NCI-H774 (cell line): ENCODE measurements at regions not wholly inside any gene's neighbourhood (a gene's known extent, or its start where the extent isn't known, plus 50 kb on each side); places are given as distances from the start of the nearest gene placed in this dataset.

ENCODE experiments used
- DNase-seq: peaks from one replicate; lab custom pipeline; 2025; lab: John Stamatoyannopoulos, UW

GRCh38 chr5:29414681-29415080 is 1778.8 kb upstream of the CDH6 start:
- no peak for DNase-seq

DNA sequence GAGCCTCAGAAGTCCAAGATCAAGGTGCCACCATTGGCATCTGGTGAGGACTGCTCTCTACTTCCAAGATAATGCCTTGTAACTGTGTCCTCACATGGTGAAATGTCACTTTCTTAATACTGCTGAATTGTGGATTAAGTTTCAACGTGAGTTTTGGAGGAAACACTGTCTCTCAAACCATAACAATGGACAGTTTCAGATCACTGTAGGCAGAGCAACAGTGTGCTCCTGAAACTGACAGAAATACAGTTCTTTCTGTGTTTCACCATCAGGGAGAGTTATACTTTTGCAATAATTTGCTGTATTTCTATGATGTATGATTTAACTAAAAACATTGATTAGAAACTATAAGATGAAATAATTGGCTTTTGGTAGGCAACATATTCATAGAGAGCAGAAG is 1780.5 kb upstream of the CDH6 start:
- DNase-seq, result no peak

DNA sequence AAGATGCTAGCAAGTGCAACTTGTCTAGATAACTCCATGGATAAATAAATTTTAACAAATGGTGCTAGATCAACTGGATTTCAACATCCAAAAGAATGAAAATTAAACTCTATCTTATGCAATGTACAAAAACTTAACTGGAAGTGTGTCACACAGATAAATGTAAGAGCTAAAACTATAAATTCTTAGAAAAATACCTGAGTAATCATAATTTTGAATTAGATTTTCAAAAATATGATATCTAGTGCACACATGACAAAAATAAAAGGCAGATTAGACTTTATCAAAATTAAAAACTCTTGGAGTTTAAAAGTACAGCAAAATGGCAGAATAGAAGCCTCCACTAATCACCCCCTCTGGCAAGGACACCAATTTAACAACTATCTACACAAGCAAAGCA is 1791.2 kb upstream of the CDH6 start:
- DNase-seq, result no peak

DNA sequence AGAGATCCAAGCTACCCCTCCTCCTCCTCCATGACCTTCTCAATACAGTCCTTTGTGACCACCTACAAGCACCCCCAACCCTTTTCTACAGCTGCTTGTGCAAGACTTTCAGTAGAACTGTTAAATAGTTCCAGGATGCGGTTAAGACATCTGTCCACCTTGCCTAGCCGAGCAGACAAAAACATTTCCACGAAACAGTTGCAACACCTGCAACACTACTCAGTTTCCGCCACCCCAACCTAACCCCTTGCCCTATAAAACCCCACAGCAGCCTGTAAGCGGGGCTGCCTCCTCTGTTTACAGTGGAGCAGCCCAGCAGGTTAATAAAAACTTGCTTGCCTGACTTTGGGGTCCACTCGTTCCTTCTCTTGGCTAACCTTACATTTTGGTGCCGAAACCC is 1803.5 kb upstream of the CDH6 start:
- no peak for DNase-seq

- no peak for DNase-seq
Measured at GRCh38 chr5:29387384-29387783, 1806.1 kb upstream of the CDH6 start.

DNA sequence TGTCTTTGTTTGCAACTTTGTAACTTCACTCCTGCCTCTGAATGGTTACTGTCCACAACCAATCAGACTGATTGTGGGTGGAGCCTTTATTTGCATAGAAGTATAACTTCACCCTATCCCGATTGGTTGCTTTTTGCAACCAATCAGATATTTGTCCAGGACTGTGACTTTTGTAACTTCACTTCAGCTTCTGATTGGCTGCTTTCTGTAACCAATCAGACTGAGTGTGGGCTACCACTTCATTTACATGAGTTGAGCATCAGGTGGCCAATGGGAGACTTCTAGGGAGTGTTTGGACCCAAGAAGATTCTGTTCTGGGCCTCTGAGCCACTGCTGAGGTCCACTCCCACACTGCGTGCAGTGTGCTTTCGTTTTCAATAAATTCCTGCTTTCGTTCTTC is 1810.7 kb upstream of the CDH6 start:
- no peak for DNase-seq

GRCh38 chr5:29380029-29380428 is 1813.5 kb upstream of the CDH6 start:
- no peak for DNase-seq

DNA sequence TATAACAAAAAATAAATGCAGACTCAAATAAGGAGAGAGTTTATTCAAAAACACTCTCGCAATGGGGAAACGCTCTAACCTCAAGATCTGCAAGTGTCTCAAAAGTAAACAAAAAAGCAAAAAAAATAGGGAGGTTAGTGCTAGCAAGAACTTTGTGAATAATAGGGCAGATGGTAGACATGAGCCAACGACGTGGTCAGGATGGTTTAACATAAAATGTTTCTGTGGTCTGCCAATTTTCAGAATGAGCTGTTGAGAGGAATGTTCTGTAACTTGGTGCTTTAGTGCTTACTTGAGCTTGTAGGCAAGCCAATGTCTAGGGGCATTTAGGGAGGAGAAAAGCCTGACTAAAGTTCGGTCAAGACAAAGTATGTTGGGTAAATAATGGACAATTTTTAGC is 1813.9 kb upstream of the CDH6 start:
- DNase-seq, result no peak

DNA sequence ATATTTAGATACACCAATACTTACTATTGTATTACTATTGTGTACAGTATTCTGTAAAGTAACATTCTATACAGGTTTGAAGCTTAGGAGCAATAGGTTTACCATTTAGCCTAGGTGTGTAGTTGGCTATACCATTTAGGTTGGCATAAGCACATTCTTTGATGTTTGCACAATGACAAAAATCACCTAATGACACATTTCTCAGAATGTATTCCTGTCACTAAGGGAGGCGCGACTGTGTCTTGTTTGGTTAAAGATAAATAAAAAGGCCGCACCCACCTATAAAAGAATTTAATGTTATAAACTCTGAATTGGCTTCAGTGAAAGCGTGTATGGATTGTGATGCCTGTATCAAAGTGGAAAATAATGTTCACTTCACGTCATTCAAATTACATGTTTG is 1815.4 kb upstream of the CDH6 start:
- no peak for DNase-seq

GRCh38 chr5:29370248-29370647 is 1823.2 kb upstream of the CDH6 start:
- DNase-seq, result no peak

GRCh38 chr5:29367176-29367833 is 1826.2 kb upstream of the CDH6 start:
- DNase-seq, result no peak

GRCh38 chr5:29351170-29351569 is 1842.3 kb upstream of the CDH6 start:
- no peak for DNase-seq

DNA sequence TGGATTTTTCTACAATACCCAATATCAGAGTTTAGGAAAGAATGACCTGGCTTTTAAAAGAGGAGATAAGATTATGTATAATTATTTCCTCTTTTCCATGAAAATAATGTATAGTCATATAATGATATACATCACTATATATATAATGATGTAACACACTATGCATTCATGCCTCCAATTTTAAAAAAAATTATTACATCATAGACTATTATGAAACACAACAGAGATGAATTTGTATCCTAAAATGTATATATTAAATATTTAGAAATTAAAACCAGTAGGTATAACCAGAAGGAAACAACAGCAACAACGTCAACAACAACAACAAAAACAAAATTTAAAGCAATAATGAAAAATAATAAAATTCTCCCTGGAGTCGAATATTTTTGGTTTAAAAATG is 1856.5 kb upstream of the CDH6 start:
- DNase-seq, result no peak

- DNase-seq, result no peak
Measured at GRCh38 chr5:29321591-29321990, 1871.9 kb upstream of the CDH6 start.

DNA sequence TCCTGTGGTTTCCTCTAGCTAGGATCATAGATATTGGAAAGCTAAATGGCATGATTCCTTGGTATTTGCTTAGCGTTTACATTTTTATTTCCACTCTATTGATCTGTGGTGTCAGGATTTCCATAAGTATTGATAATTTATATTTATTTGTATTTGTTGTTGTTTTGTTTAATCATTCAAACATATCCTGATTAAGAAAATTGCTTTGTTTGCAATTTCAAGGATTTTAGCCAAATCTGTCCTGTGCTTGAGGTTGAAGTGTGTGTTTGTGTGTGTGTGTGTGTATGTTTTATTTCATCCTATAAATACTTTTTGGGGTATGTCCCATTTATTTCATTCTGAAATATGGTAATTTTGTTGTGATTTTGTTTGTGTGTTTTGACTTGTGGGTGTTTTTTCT is 1884.1 kb upstream of the CDH6 start:
- DNase-seq, result no peak

- DNase-seq, result no peak
Measured at GRCh38 chr5:29307478-29307877, 1886.0 kb upstream of the CDH6 start.

DNA sequence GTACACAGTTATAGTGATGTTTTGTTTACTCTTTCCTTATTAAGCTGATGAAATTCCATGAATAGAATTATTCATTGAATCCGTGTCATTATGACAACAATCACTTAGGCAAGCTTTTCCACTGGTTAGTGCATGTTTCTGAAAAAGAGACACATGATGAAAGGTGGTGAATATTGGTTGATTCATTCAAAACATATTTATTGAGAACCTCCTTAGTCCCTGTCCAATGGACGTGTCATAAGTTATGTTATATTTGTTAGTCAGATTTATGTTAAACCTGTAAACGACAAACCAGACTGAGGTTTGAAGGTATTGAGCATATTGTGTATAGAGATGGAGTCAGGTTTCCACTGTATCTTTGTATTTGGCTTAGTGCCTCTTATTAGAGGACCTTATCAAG is 1888.9 kb upstream of the CDH6 start:
- DNase-seq, result no peak

DNA sequence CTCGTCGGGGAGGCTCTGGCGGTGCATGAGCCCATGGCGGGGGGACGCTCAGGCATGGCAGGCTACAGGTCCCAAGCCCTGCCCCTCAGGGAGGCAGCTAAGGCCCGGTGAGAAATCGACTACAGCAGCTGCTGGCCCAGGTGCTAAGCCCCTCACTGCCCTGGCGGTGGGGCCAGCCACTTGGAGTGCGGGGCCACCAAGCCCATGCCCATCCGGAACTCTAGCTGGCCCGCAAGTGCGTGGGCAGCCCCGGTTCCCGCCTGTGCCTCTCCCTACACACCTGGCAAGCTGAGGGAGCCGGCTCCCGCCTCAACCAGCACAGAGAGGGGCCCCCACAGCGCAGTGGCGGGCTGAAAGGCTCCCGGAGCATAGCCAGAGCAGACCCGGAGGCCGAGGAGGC is 1896.9 kb upstream of the CDH6 start:
- no peak for DNase-seq

- DNase-seq, result no peak
Measured at GRCh38 chr5:29277642-29278041, 1915.8 kb upstream of the CDH6 start.

- no peak for DNase-seq
Measured at GRCh38 chr5:29276371-29276770, 1917.1 kb upstream of the CDH6 start.

GRCh38 chr5:29263915-29264351 is 1929.6 kb upstream of the CDH6 start:
- DNase-seq, result no peak

- DNase-seq, result no peak
Measured at GRCh38 chr5:29262339-29263123, 1931.0 kb upstream of the CDH6 start.

- DNase-seq, result no peak
Measured at GRCh38 chr5:29261213-29261612, 1932.3 kb upstream of the CDH6 start.

DNA sequence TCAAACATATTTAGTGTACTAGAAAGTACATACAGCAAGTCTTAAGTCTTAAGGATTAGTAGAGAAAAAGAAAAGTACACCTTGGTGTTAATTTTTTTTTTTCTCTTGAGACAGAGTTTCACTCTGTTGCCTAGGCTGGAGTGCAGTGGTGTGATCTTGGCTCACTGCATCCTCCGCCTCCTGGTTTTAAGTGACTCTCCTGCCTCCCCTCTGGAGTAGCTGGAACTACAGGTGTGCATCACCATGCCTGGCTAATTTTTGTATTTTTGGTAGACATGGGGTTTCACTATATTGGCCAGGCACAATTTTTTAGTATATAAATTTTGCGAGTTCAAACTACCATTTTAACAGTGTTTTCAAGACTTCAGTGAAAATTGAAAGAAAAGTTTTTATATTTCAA is 1941.1 kb upstream of the CDH6 start:
- no peak for DNase-seq
